Thoracic aorta (tissue), 2 donors: ENCODE measurements at regions not wholly inside any gene's neighbourhood (a gene's known extent, or its start where the extent isn't known, plus 50 kb on each side); places are given as distances from the start of the nearest gene placed in this dataset.

ENCODE experiments used
- ATAC-seq: fragments of 150-250 bp; one replicate; pipeline ENCODE4 v1.8.0; 2017; ENCODE audit warnings: low read depth; ENCODE audit not compliant: insufficient number of reproducible peaks, low FRiP score
- DNase-seq: peaks from one replicate; pipeline ENCODE4 v3.0.0-alpha.2; 2020; ENCODE audit warnings: low spot score
- H3K27ac ChIP-seq, 2 donors: fragments of 200-600 bp; sonication (generic); 1 replicate in 1 of 2; 2 replicates in 1 of 2; pipeline ENCODE4 v1.5.1; 2016; ENCODE audit warnings: mild to moderate bottlenecking in 2 of 2, moderate library complexity in 2 of 2
- H3K27me3 ChIP-seq: fragments of 200-600 bp; sonication (generic); replicated peaks from 2 replicates; pipeline ENCODE4 v1.6.0; 2016; ENCODE audit warnings: mild to moderate bottlenecking; ENCODE audit not compliant: insufficient read depth
- H3K36me3 ChIP-seq: fragments of 200-600 bp; sonication (generic); one replicate; pipeline ENCODE4 v1.5.1; 2016
- H3K4me1 ChIP-seq, 2 donors: fragments of 200-600 bp; sonication (generic); 1 replicate in 1 of 2; 2 replicates in 1 of 2; pipeline versions ENCODE4 v1.5.1 to v1.6.0; 2016; ENCODE audit warnings: low read depth in 2 of 2, mild to moderate bottlenecking in 1 of 2; ENCODE audit not compliant: control insufficient read depth in 1 of 2
- H3K4me3 ChIP-seq: fragments of 200-600 bp; sonication (generic); 2 replicates; pipeline ENCODE4 v1.5.1; 2016; ENCODE audit warnings: mild to moderate bottlenecking
- H3K9me3 ChIP-seq: fragments of 200-600 bp; sonication (generic); 2 replicates; pipeline ENCODE4 v1.5.1; 2016
- TF ChIP-seq, protein P1 (sequence below): fragments of 200-600 bp; sonication (generic); IDR thresholded peaks from one replicate; pipeline ENCODE4 v1.5.1; 2019; ENCODE audit warnings: antibody characterized with exemption

DNA sequence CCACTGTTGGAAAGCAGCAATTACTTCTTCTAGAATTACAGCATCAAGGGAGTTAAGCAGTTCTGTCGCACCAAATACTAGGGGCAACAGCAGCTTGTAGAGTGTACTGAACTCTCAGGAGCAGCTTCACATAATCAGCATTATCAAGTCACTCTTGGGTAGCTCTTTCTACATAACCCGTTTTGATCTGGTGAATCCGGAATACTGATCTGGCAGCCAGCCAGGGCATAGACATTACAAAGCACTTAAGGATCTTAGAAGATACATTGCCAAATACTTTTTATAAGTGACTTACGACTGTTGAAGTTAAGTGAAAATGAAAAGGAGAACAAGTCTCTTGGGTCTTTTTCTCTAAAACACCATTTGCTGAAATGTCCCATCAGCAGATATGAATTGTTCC, 73.2 kb upstream of the NETO1 start:
- H3K36me3 ChIP-seq, result no peaks in the 10 kb centered on the region
- no peaks in the 10 kb centered on the region for H3K9me3 ChIP-seq
- H3K4me1 ChIP-seq, result no peaks in the 10 kb centered on the region
- ATAC-seq, result no peak
- TF ChIP-seq, protein P1, sequence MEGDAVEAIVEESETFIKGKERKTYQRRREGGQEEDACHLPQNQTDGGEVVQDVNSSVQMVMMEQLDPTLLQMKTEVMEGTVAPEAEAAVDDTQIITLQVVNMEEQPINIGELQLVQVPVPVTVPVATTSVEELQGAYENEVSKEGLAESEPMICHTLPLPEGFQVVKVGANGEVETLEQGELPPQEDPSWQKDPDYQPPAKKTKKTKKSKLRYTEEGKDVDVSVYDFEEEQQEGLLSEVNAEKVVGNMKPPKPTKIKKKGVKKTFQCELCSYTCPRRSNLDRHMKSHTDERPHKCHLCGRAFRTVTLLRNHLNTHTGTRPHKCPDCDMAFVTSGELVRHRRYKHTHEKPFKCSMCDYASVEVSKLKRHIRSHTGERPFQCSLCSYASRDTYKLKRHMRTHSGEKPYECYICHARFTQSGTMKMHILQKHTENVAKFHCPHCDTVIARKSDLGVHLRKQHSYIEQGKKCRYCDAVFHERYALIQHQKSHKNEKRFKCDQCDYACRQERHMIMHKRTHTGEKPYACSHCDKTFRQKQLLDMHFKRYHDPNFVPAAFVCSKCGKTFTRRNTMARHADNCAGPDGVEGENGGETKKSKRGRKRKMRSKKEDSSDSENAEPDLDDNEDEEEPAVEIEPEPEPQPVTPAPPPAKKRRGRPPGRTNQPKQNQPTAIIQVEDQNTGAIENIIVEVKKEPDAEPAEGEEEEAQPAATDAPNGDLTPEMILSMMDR, result no peak
- H3K4me3 ChIP-seq, result no peak overlapping the region
- H3K27ac ChIP-seq, result no peak overlapping the region
- no peak for DNase-seq
- no peaks in the 10 kb centered on the region for H3K27me3 ChIP-seq

DNA sequence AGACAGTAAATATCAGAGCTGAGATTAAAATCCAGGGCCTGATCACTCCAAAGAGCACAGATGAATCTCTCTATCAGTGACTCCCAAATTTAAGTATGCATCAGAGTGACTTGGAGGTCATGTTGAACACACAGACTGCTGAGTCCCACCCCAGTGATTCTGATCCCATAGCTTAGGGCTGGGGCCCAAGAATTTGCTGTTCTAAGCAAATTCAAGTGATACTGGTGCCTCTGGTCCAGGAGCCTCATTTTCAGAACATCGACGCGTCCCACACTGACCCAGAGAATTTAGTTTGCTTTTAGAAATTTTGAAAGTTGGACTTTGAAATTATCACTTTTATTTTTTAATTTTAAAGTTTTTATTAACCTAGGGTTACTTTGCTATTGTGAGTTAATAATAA, 72.7 kb upstream of the NETO1 start:
- H3K27ac ChIP-seq, result no peak overlapping the region

DNA sequence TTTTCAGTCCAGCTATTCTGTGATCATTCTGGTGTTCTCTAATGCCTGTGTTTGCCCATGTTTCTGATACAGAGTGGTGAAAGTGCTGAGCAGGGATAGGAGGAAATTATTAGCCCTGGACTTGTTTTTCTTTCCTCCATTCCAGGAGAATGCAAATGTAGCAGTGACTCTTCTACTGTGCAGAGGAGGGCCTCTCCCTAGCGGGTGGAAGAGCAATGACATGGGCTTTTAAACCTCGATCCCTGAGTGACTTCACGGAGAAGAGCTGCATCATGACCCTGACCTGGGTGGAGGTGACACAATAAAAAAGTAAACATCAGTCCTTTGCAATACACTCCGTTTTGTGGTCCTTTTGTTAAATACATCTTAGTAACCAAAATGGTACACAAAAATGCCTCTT, 68.0 kb upstream of the NETO1 start:
- TF ChIP-seq, protein P1, result no peak
- DNase-seq (no peak), ATAC-seq (no peak)
- H3K4me3 ChIP-seq, result no peak overlapping the region
- H3K36me3 ChIP-seq, result no peaks in the 10 kb centered on the region
- H3K27me3 ChIP-seq, result no peaks in the 10 kb centered on the region
- H3K9me3 ChIP-seq, result no peaks in the 10 kb centered on the region
- no peaks in the 10 kb centered on the region for H3K4me1 ChIP-seq
- H3K27ac ChIP-seq, result no peak overlapping the region

More for the DNA sequence above, 72.7 kb upstream of the NETO1 start:
- TF ChIP-seq, protein P1, result no peak
- ATAC-seq, result no peak
- no peak overlapping the region for H3K4me3 ChIP-seq
- no peak for DNase-seq
- no peaks in the 10 kb centered on the region for H3K27me3 ChIP-seq
- no peaks in the 10 kb centered on the region for H3K9me3 ChIP-seq
- no peaks in the 10 kb centered on the region for H3K4me1 ChIP-seq
- H3K36me3 ChIP-seq, result no peaks in the 10 kb centered on the region

DNA sequence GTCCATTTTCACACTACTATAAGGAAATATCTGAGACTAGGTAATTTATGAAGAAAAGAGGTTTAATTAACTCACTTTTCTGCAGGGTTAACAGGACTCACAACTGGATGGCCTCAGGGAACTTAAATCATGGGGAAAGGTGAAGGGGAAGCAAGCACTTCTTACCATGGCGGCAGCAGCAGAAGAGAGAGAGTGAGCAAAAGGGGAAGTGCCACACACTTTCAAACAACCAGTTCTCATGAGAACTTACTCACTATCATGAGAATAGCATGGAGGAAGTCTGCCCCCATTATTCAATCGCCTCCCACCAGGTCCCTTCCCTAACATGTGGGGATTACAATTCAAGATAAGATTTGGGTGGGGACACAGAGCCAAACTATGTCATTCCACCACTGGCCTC, 55.1 kb upstream of the NETO1 start:
- Histone ChIP-seq H3K27ac (no peak overlapping the region), H3K4me3 (no peak overlapping the region), H3K27me3 (no peaks in the 10 kb centered on the region), H3K4me1 (no peaks in the 10 kb centered on the region), H3K9me3 (no peaks in the 10 kb centered on the region), H3K36me3 (no peaks in the 10 kb centered on the region)
- DNase-seq, result no peak
- TF ChIP-seq, protein P1, result no peak
- no peak for ATAC-seq
